IMR-90 (cell line): ENCODE measurements at regions not wholly inside any gene's neighbourhood (a gene's known extent, or its start where the extent isn't known, plus 50 kb on each side); places are given as distances from the start of the nearest gene placed in this dataset.

Experiments used
- ATAC-seq: fragments of 200-7000 bp; cut with Tn5 transposase; 2 replicates; pipeline ENCODE4 v1.9.1; 2020; ENCODE audit warnings: low read depth, mild to moderate bottlenecking, moderate library complexity
- BruUV-seq: library from RNA; stranded (reverse); fragments of 400-500 nt; replicated peaks from 2 replicates; lab custom pipeline; 2021; lab: Mats Ljungman, UMichigan
- CTCF ChIA-PET: fragments of 300-600 bp; formaldehyde crosslinking; extraction: SDS; loops from one replicate; lab custom pipeline; 2021; ENCODE audit warnings: antibody characterized with exemption; lab: Yijun Ruan, JAX
- POLR2A ChIA-PET: fragments of 300-600 bp; sonication (Branson Sonifier 250); formaldehyde crosslinking; loops from one replicate; lab custom pipeline; 2022; ENCODE audit warnings: antibody characterized with exemption; ENCODE audit not compliant: unreplicated experiment; lab: Charles Lee
- DNase-seq: peaks from one replicate; pipeline ENCODE4 v3.0.0; 2013
- H2AFZ ChIP-seq: replicated peaks from 2 replicates; pipeline ENCODE3; 2013; ENCODE audit warnings: low read length, mild to moderate bottlenecking; ENCODE audit not compliant: poor library complexity
- H2AK5ac ChIP-seq: 2 replicates; pipeline ENCODE4 v1.6.1; 2013; ENCODE audit warnings: low read depth, low read length, inconsistent platforms
- H2AK9ac ChIP-seq: replicated peaks from 2 replicates; pipeline ENCODE3; 2013; ENCODE audit warnings: mild to moderate bottlenecking, low read depth, low read length, moderate library complexity; ENCODE audit not compliant: poor library complexity
- H2BK120ac ChIP-seq: 2 replicates; pipeline ENCODE4 v1.6.1; 2013; ENCODE audit warnings: low read depth, low read length, inconsistent platforms
- H2BK15ac ChIP-seq: 3 replicates; pipeline ENCODE4 v1.6.1; 2013; ENCODE audit warnings: low read depth, low read length, inconsistent platforms
- H2BK20ac ChIP-seq: 2 replicates; pipeline ENCODE4 v1.6.1; 2013; ENCODE audit warnings: low read depth, mild to moderate bottlenecking, inconsistent platforms, low read length, moderate library complexity
- H2BK5ac ChIP-seq: 2 replicates; pipeline ENCODE4 v1.6.1; 2013; ENCODE audit warnings: mild to moderate bottlenecking, low read depth, low read length, inconsistent platforms; ENCODE audit not compliant: poor library complexity, severe bottlenecking
- H3K14ac ChIP-seq: replicated peaks from 2 replicates; pipeline ENCODE4 v1.6.1; 2013; ENCODE audit warnings: low read depth, low read length, inconsistent platforms
- H3K18ac ChIP-seq: 2 replicates; pipeline ENCODE4 v1.6.1; 2013; ENCODE audit warnings: low read depth, low read length, control low read depth
- H3K23ac ChIP-seq: 2 replicates; pipeline ENCODE4 v1.6.1; 2013; ENCODE audit warnings: low read depth, low read length, inconsistent platforms
- H3K27ac ChIP-seq: 2 replicates; pipeline ENCODE4 v1.5.1; 2013; ENCODE audit warnings: mild to moderate bottlenecking, control low read depth, low read length; ENCODE audit not compliant: insufficient read depth
- H3K27me3 ChIP-seq: 2 replicates; pipeline ENCODE4 v1.6.1; 2013; ENCODE audit warnings: low read length; ENCODE audit not compliant: control insufficient read depth, insufficient read depth
- H3K36me3 ChIP-seq: 2 replicates; pipeline ENCODE4 v1.6.1; 2013; ENCODE audit warnings: low read length, mixed read lengths; ENCODE audit not compliant: control insufficient read depth, insufficient read depth
- H3K4ac ChIP-seq: 2 replicates; pipeline ENCODE4 v1.6.1; 2013; ENCODE audit warnings: low read depth, low read length, inconsistent platforms
- H3K4me1 ChIP-seq: 2 replicates; pipeline ENCODE4 v1.6.1; 2013; ENCODE audit warnings: low read length, mixed read lengths; ENCODE audit not compliant: control insufficient read depth, insufficient read depth
- H3K4me2 ChIP-seq: 2 replicates; pipeline ENCODE4 v1.6.1; 2013; ENCODE audit warnings: low read depth, mild to moderate bottlenecking, control low read depth, low read length, moderate library complexity
- H3K4me3 ChIP-seq: 2 replicates; pipeline ENCODE4 v1.5.1; 2013; ENCODE audit warnings: low read depth, mild to moderate bottlenecking, control low read depth, low read length, moderate library complexity; ENCODE audit not compliant: insufficient read depth
- H3K56ac ChIP-seq: 2 replicates; pipeline ENCODE4 v1.6.1; 2013; ENCODE audit warnings: low read length, inconsistent platforms; ENCODE audit not compliant: insufficient read depth; ENCODE audit errors: extremely low read depth
- H3K79me1 ChIP-seq, 2 experiments: 2 replicates each; pipeline ENCODE4 v1.6.1; 2013; ENCODE audit warnings: low read length in 2 of 2, inconsistent platforms in 1 of 2, low read depth in 1 of 2
- H3K9ac ChIP-seq: 2 replicates; pipeline ENCODE4 v1.6.1; 2013; ENCODE audit warnings: low read depth, low read length, control low read depth
- H3K9me1 ChIP-seq: 2 replicates; pipeline ENCODE4 v1.6.1; 2013; ENCODE audit warnings: low read length, inconsistent platforms; ENCODE audit not compliant: insufficient read depth
- H3K9me3 ChIP-seq: 2 replicates; pipeline ENCODE4 v1.6.1; 2013; ENCODE audit warnings: low read length; ENCODE audit not compliant: control insufficient read depth, insufficient read depth
- H4K20me1 ChIP-seq: 2 replicates; pipeline ENCODE4 v1.6.1; 2013; ENCODE audit warnings: low read length, inconsistent platforms; ENCODE audit not compliant: insufficient read depth
- H4K5ac ChIP-seq: 2 replicates; pipeline ENCODE4 v1.6.1; 2013; ENCODE audit warnings: mild to moderate bottlenecking, low read depth, low read length, control low read depth
- H4K8ac ChIP-seq, 2 experiments: 2 replicates each; pipeline ENCODE4 v1.6.1; 2013; ENCODE audit warnings: low read depth in 2 of 2, low read length in 2 of 2, control low read depth in 1 of 2, inconsistent platforms in 1 of 2
- H4K91ac ChIP-seq: 2 replicates; pipeline ENCODE4 v1.6.1; 2013; ENCODE audit warnings: low read depth, low read length, inconsistent platforms; ENCODE audit not compliant: insufficient read depth
- CHD1 ChIP-seq: IDR thresholded peaks from 2 replicates; pipeline ENCODE4 v1.6.1; 2012; ENCODE audit warnings: low read depth, low read length, improper control_type of control experiment
- ELK1 ChIP-seq: fragments of 150-350 bp; IDR thresholded peaks from 2 replicates; pipeline ENCODE4 v1.6.1; 2016; ENCODE audit warnings: low read depth, mild to moderate bottlenecking, low read length, moderate library complexity, borderline replicate concordance
- SMC3 ChIP-seq: fragments of 150-350 bp; IDR thresholded peaks from 2 replicates; pipeline ENCODE4 v1.6.1; 2016; ENCODE audit warnings: low read depth, mild to moderate bottlenecking, antibody characterized with exemption, low read length, moderate library complexity
- WGBS, 2 experiments: methylation state at CpG; one replicate each; pipeline versions ENCODE4 v1.1.5 to v1.1.7; 2013; ENCODE audit warnings: missing lambda C conversion rate in 2 of 2; ENCODE audit not compliant: insufficient read length in 1 of 2; ENCODE audit errors: extremely low coverage in 2 of 2; 5-methylcytosine and 5-hydroxymethylcytosine counted together
- dilution Hi-C: fragments of 300-500 bp; cut with HindIII; formaldehyde crosslinking; loops from one replicate; pipeline ENCODE4 v1.14.3; 2018; ENCODE audit warnings: low sequenced_read_pairs; ENCODE audit not compliant: unreplicated experiment
- in situ Hi-C: fragments of 300-500 bp; cut with MboI; formaldehyde crosslinking; loops from 3 replicates; pipeline ENCODE4 v1.14.3; 2019; ENCODE audit warnings: low sequenced_read_pairs, inconsistent platforms, mixed read lengths
- intact Hi-C: fragments of 100-400 bp; cut with micrococcal nuclease; formaldehyde crosslinking; loops from 2 replicates; pipeline ENCODE4 v1.10.0; 2022

GRCh38 chr4:31461421-31461820 is 741.3 kb downstream of the PCDH7 start:
- no peak for TF ChIP-seq SMC3
- TF ChIP-seq ELK1 = no peak
- no peak for TF ChIP-seq CHD1
- Histone ChIP-seq H3K9me1 (no peaks in the 10 kb centered on the region), H4K5ac (no peak overlapping the region), H4K8ac (no peak overlapping the region), H3K27me3 (no peaks in the 10 kb centered on the region), H2BK5ac (no peak overlapping the region), H2AFZ (no peak overlapping the region), H4K91ac (no peak overlapping the region), H3K56ac (no peak overlapping the region), H3K9ac (no peak overlapping the region), H3K9me3 (peaks cover 1% of the 10 kb centered on the region; the same call in 1 of the 2 replicates), H2BK15ac (no peak overlapping the region), H4K20me1 (no peaks in the 10 kb centered on the region), H3K27ac (no peak overlapping the region), H3K79me1 (no peaks in the 10 kb centered on the region), H3K4me2 (no peak overlapping the region), H3K4ac (no peak overlapping the region), H3K4me3 (no peak overlapping the region), H3K14ac (no peak overlapping the region), H2BK120ac (no peak overlapping the region), H2BK20ac (no peak overlapping the region), H3K18ac (no peak overlapping the region), H3K36me3 (no peaks in the 10 kb centered on the region), H3K23ac (no peak overlapping the region), H2AK5ac (no peak overlapping the region), H3K4me1 (no peaks in the 10 kb centered on the region), H2AK9ac (no peak overlapping the region)
- ChIA-PET POLR2A (no interaction called here), CTCF (no interaction called here)
- BruUV-seq = no TSS peak
- ATAC-seq (no peak), DNase-seq (no peak)
- intact Hi-C loops (no loop called here), in situ Hi-C loops (no loop called here), dilution Hi-C loops (no loop called here)
- WGBS, 2 experiments = no CpG with 5 or more reads among the region's 5 CpGs
